ENCODE measurements at regions not wholly inside any gene's neighbourhood (a gene's known extent, or its start where the extent isn't known, plus 50 kb on each side); places are given as distances from the start of the nearest gene placed in this dataset.

GRCh38 chr3:89625945-89626344 is 518.5 kb downstream of the EPHA3 start:
- no peak for DNase-seq (ENCODE audit: low read depth)

- no peak for DNase-seq (ENCODE audit: low read depth)
These were observed 521.6 kb downstream of the EPHA3 start for GRCh38 chr3:89628856-89629670.

GRCh38 chr3:89635137-89635536 is 527.7 kb downstream of the EPHA3 start:
- DNase-seq (ENCODE audit: low read depth): no peak

GRCh38 chr3:89644716-89645115 is 537.3 kb downstream of the EPHA3 start:
- DNase-seq (ENCODE audit: low read depth): no peak

- no peak for DNase-seq (ENCODE audit: low read depth)
These were observed 542.0 kb downstream of the EPHA3 start for GRCh38 chr3:89649431-89649830.

- DNase-seq (ENCODE audit: low read depth): no peak
These were observed 546.6 kb downstream of the EPHA3 start for GRCh38 chr3:89654031-89654430.

- DNase-seq (ENCODE audit: low read depth): no peak
These were observed 549.0 kb downstream of the EPHA3 start for GRCh38 chr3:89656388-89656787.

GRCh38 chr3:89679686-89680085 is 572.3 kb downstream of the EPHA3 start:
- DNase-seq (ENCODE audit: low read depth): no peak

- DNase-seq (ENCODE audit: low read depth): no peak
These were observed 575.1 kb downstream of the EPHA3 start for GRCh38 chr3:89682556-89682955.

GRCh38 chr3:89685731-89686130 is 578.3 kb downstream of the EPHA3 start:
- DNase-seq (ENCODE audit: low read depth): no peak

GRCh38 chr3:89690646-89691045 is 583.2 kb downstream of the EPHA3 start:
- no peak for DNase-seq (ENCODE audit: low read depth)

GRCh38 chr3:89692601-89693000 is 585.2 kb downstream of the EPHA3 start:
- no peak for DNase-seq (ENCODE audit: low read depth)

- no peak for DNase-seq (ENCODE audit: low read depth)
These were observed 590.0 kb downstream of the EPHA3 start for GRCh38 chr3:89697321-89697916.

- DNase-seq (ENCODE audit: low read depth): no peak
These were observed 590.9 kb downstream of the EPHA3 start for GRCh38 chr3:89698208-89698830.

GRCh38 chr3:89699229-89699628 is 591.8 kb downstream of the EPHA3 start:
- no peak for DNase-seq (ENCODE audit: low read depth)

GRCh38 chr3:89699771-89700170 is 592.4 kb downstream of the EPHA3 start:
- no peak for DNase-seq (ENCODE audit: low read depth)

- DNase-seq (ENCODE audit: low read depth): no peak
These were observed 595.0 kb downstream of the EPHA3 start for GRCh38 chr3:89702404-89702803.

GRCh38 chr3:89713196-89713595 is 605.8 kb downstream of the EPHA3 start:
- no peak for DNase-seq (ENCODE audit: low read depth)

GRCh38 chr3:89714237-89714636 is 606.8 kb downstream of the EPHA3 start:
- no peak for DNase-seq (ENCODE audit: low read depth)

GRCh38 chr3:89740080-89740880 is 632.9 kb downstream of the EPHA3 start:
- no peak for DNase-seq (ENCODE audit: low read depth)

GRCh38 chr3:89740881-89741177 is 633.4 kb downstream of the EPHA3 start:
- no peak for DNase-seq (ENCODE audit: low read depth)

GRCh38 chr3:89742546-89742945 is 635.1 kb downstream of the EPHA3 start:
- no peak for DNase-seq (ENCODE audit: low read depth)
